ENCODE measurements at regions not wholly inside any gene's neighbourhood (a gene's known extent, or its start where the extent isn't known, plus 50 kb on each side); places are given as distances from the start of the nearest gene placed in this dataset.

- no peak overlapping the region for H3K23ac ChIP-seq (ENCODE audit: low read length)
- no peaks in the 10 kb centered on the region for H3K79me2 ChIP-seq (ENCODE audit: control insufficient read depth, insufficient read depth, low read length, poor library complexity)
- no peaks in the 10 kb centered on the region for H3K27me3 ChIP-seq (ENCODE audit: insufficient read depth, low read length)
- no peak overlapping the region for H2AK5ac ChIP-seq (ENCODE audit: low read length)
- H4K91ac ChIP-seq (ENCODE audit: low read depth, low read length), result no peak overlapping the region
- no peak overlapping the region for H2BK120ac ChIP-seq (ENCODE audit: insufficient read depth, low read length, poor library complexity)
- H3K27ac ChIP-seq (ENCODE audit: low read depth, low read length), result no peak overlapping the region
- H3K4me3 ChIP-seq (ENCODE audit: low read depth, low read length), result no peak overlapping the region
- H3K36me3 ChIP-seq (ENCODE audit: control insufficient read depth in 1 of 2, insufficient read depth in 2 of 2, low read length in 2 of 2), result no peaks in the 10 kb centered on the region
- peaks cover 11% of the 10 kb centered on the region for H3K9me3 ChIP-seq (ENCODE audit: insufficient read depth, low read depth, low read length)
- no peak overlapping the region for H2AFZ ChIP-seq (ENCODE audit: insufficient read depth, low read length, poor library complexity)
- no peaks in the 10 kb centered on the region for H3K79me1 ChIP-seq (ENCODE audit: low read length)
- no peak for DNase-seq
- no peak overlapping the region for H3K14ac ChIP-seq (ENCODE audit: low read length)
- H3K18ac ChIP-seq (ENCODE audit: low read length), result no peak overlapping the region
- WGBS (ENCODE audit: extremely low coverage, insufficient coverage, insufficient read length), result no CpG with 5 or more reads among the region's 13 CpGs
- H3K4ac ChIP-seq (ENCODE audit: low read depth, low read length), result no peak overlapping the region
- H3K4me1 ChIP-seq (ENCODE audit: control insufficient read depth in 1 of 2, insufficient read depth in 2 of 2, low read length in 2 of 2), result no peaks in the 10 kb centered on the region
- no peak overlapping the region for H3K9ac ChIP-seq (ENCODE audit: low read length)
- no peak overlapping the region for H4K12ac ChIP-seq (ENCODE audit: low read depth, low read length)
- H4K8ac ChIP-seq (ENCODE audit: low read depth, low read length), result no peak overlapping the region
- no peak overlapping the region for H3K4me2 ChIP-seq (ENCODE audit: low read length)
- H2BK12ac ChIP-seq (ENCODE audit: low read length), result no peak overlapping the region
- H2BK5ac ChIP-seq (ENCODE audit: low read depth, low read length, poor library complexity), result no peak overlapping the region
Measured at GRCh38 chr2:241996100-241996499, 126.6 kb downstream of the RTP5 start.

GRCh38 chr2:241997017-241997416, 127.5 kb downstream of the RTP5 start:
- Histone ChIP-seq H2BK5ac (ENCODE audit: low read depth, low read length, poor library complexity) (no peak overlapping the region), H4K12ac (ENCODE audit: low read depth, low read length) (no peak overlapping the region), H2BK12ac (ENCODE audit: low read length) (no peak overlapping the region), H3K9ac (ENCODE audit: low read length) (no peak overlapping the region), H2AFZ (ENCODE audit: insufficient read depth, low read length, poor library complexity) (no peak overlapping the region), H2AK5ac (ENCODE audit: low read length) (no peak overlapping the region), H3K4me1 (ENCODE audit: control insufficient read depth in 1 of 2, insufficient read depth in 2 of 2, low read length in 2 of 2) (no peaks in the 10 kb centered on the region), H2BK120ac (ENCODE audit: insufficient read depth, low read length, poor library complexity) (no peak overlapping the region), H3K18ac (ENCODE audit: low read length) (no peak overlapping the region), H3K23ac (ENCODE audit: low read length) (no peak overlapping the region), H3K79me2 (ENCODE audit: control insufficient read depth, insufficient read depth, low read length, poor library complexity) (no peaks in the 10 kb centered on the region), H3K79me1 (ENCODE audit: low read length) (no peaks in the 10 kb centered on the region), H3K27me3 (ENCODE audit: insufficient read depth, low read length) (no peaks in the 10 kb centered on the region), H3K14ac (ENCODE audit: low read length) (no peak overlapping the region), H4K8ac (ENCODE audit: low read depth, low read length) (no peak overlapping the region), H3K9me3 (ENCODE audit: insufficient read depth, low read depth, low read length) (peaks cover 11% of the 10 kb centered on the region), H3K4me2 (ENCODE audit: low read length) (no peak overlapping the region), H3K4ac (ENCODE audit: low read depth, low read length) (no peak overlapping the region), H3K36me3 (ENCODE audit: control insufficient read depth in 1 of 2, insufficient read depth in 2 of 2, low read length in 2 of 2) (no peaks in the 10 kb centered on the region), H3K27ac (ENCODE audit: low read depth, low read length) (no peak overlapping the region), H3K4me3 (ENCODE audit: low read depth, low read length) (no peak overlapping the region), H4K91ac (ENCODE audit: low read depth, low read length) (no peak overlapping the region)
- no peak for DNase-seq
- no CpG with 5 or more reads among the region's 16 CpGs for WGBS (ENCODE audit: extremely low coverage, insufficient coverage, insufficient read length)

GRCh38 chr2:241999184-241999583, 129.7 kb downstream of the RTP5 start:
- Histone ChIP-seq H2BK5ac (ENCODE audit: low read depth, low read length, poor library complexity) (no peak overlapping the region), H4K8ac (ENCODE audit: low read depth, low read length) (no peak overlapping the region), H3K79me1 (ENCODE audit: low read length) (no peaks in the 10 kb centered on the region), H3K14ac (ENCODE audit: low read length) (no peak overlapping the region), H3K36me3 (ENCODE audit: control insufficient read depth in 1 of 2, insufficient read depth in 2 of 2, low read length in 2 of 2) (no peaks in the 10 kb centered on the region), H3K18ac (ENCODE audit: low read length) (no peak overlapping the region), H3K4me3 (ENCODE audit: low read depth, low read length) (no peak overlapping the region), H3K4ac (ENCODE audit: low read depth, low read length) (no peak overlapping the region), H3K23ac (ENCODE audit: low read length) (no peak overlapping the region), H3K4me2 (ENCODE audit: low read length) (no peak overlapping the region), H2BK120ac (ENCODE audit: insufficient read depth, low read length, poor library complexity) (no peak overlapping the region), H4K12ac (ENCODE audit: low read depth, low read length) (no peak overlapping the region), H2AK5ac (ENCODE audit: low read length) (no peak overlapping the region), H2AFZ (ENCODE audit: insufficient read depth, low read length, poor library complexity) (no peak overlapping the region), H3K79me2 (ENCODE audit: control insufficient read depth, insufficient read depth, low read length, poor library complexity) (no peaks in the 10 kb centered on the region), H3K9ac (ENCODE audit: low read length) (no peak overlapping the region), H3K4me1 (ENCODE audit: control insufficient read depth in 1 of 2, insufficient read depth in 2 of 2, low read length in 2 of 2) (no peaks in the 10 kb centered on the region), H3K27ac (ENCODE audit: low read depth, low read length) (no peak overlapping the region), H3K27me3 (ENCODE audit: insufficient read depth, low read length) (no peaks in the 10 kb centered on the region), H4K91ac (ENCODE audit: low read depth, low read length) (no peak overlapping the region), H3K9me3 (ENCODE audit: insufficient read depth, low read depth, low read length) (peaks cover 14% of the 10 kb centered on the region), H2BK12ac (ENCODE audit: low read length) (no peak overlapping the region)
- no CpG with 5 or more reads among the region's 16 CpGs for WGBS (ENCODE audit: extremely low coverage, insufficient coverage, insufficient read length)
- no peak for DNase-seq

- H3K9ac ChIP-seq (ENCODE audit: low read length), result no peak overlapping the region
- H3K79me1 ChIP-seq (ENCODE audit: low read length), result no peaks in the 10 kb centered on the region
- no peak overlapping the region for H4K8ac ChIP-seq (ENCODE audit: low read depth, low read length)
- peaks cover 15% of the 10 kb centered on the region for H3K9me3 ChIP-seq (ENCODE audit: insufficient read depth, low read depth, low read length)
- no peak overlapping the region for H2AFZ ChIP-seq (ENCODE audit: insufficient read depth, low read length, poor library complexity)
- no peak overlapping the region for H3K14ac ChIP-seq (ENCODE audit: low read length)
- no peak overlapping the region for H4K12ac ChIP-seq (ENCODE audit: low read depth, low read length)
- no peak overlapping the region for H3K4ac ChIP-seq (ENCODE audit: low read depth, low read length)
- no peak overlapping the region for H2BK5ac ChIP-seq (ENCODE audit: low read depth, low read length, poor library complexity)
- no peak overlapping the region for H3K18ac ChIP-seq (ENCODE audit: low read length)
- H3K23ac ChIP-seq (ENCODE audit: low read length), result no peak overlapping the region
- no peak overlapping the region for H3K4me2 ChIP-seq (ENCODE audit: low read length)
- no peak for DNase-seq
- no peak overlapping the region for H2AK5ac ChIP-seq (ENCODE audit: low read length)
- H2BK12ac ChIP-seq (ENCODE audit: low read length), result no peak overlapping the region
- no peaks in the 10 kb centered on the region for H3K79me2 ChIP-seq (ENCODE audit: control insufficient read depth, insufficient read depth, low read length, poor library complexity)
- H3K4me3 ChIP-seq (ENCODE audit: low read depth, low read length), result no peak overlapping the region
- no peaks in the 10 kb centered on the region for H3K36me3 ChIP-seq (ENCODE audit: control insufficient read depth in 1 of 2, insufficient read depth in 2 of 2, low read length in 2 of 2)
- H2BK120ac ChIP-seq (ENCODE audit: insufficient read depth, low read length, poor library complexity), result no peak overlapping the region
- no peaks in the 10 kb centered on the region for H3K27me3 ChIP-seq (ENCODE audit: insufficient read depth, low read length)
- no CpG with 5 or more reads among the region's 8 CpGs for WGBS (ENCODE audit: extremely low coverage, insufficient coverage, insufficient read length)
- H3K27ac ChIP-seq (ENCODE audit: low read depth, low read length), result no peak overlapping the region
- no peak overlapping the region for H4K91ac ChIP-seq (ENCODE audit: low read depth, low read length)
- no peaks in the 10 kb centered on the region for H3K4me1 ChIP-seq (ENCODE audit: control insufficient read depth in 1 of 2, insufficient read depth in 2 of 2, low read length in 2 of 2)
Measured at GRCh38 chr2:242001853-242002252, 132.3 kb downstream of the RTP5 start.

All from trophoblast cell (in vitro differentiated cells and primary cell).